ENCODE measurements at regions not wholly inside any gene's neighbourhood (a gene's known extent, or its start where the extent isn't known, plus 50 kb on each side); places are given as distances from the start of the nearest gene placed in this dataset.

DNA sequence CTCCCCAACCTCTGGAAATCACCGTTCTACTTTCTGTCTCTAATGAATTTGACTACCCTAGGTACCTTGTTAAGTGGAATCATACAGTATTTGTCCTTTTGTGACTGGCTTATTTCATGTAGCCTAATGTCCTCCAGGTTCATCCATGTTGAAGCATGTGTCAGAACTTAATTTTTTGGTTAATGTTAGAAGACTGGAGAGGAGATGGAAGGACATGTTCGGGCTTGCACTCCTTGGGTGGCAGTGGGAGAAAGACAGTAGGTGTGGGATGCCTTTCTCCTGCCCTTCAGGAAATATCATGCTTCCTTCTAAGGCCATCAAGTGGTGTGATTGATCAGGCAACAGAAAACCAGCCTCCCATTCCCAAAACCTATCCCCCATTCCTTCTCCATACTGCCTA lies 61.1 kb upstream of the RNF144B start:
- in situ Hi-C loops (cut with MboI; ENCODE audit: low pct_ligation_motif_present in 1 of 4, low pct_unique_long_range_greater_than_20kb in 1 of 4, low sequenced_read_pairs in 3 of 4) (loop anchor here in 2 of 4 donors (5.0 to 10.0 kb wide), 2 partner anchors 171 to 179 kb away; no protein-coding TSS in a partner anchor), intact Hi-C loops (cut with DNase I; ENCODE audit: low total_unique reads) (no loop called here)
- Histone ChIP-seq H3K27ac (no peak overlapping the region), H3K36me3 (no peaks in the 10 kb centered on the region), H3K27me3 (no peaks in the 10 kb centered on the region), H3K4me3 (no peak overlapping the region), H3K4me1 (peaks cover 0 to 12% (median 0%) of the 10 kb centered on the region in 4 donors), H3K9me3 (no peaks in the 10 kb centered on the region)
- TF ChIP-seq POLR2A (IDR thresholded peaks at IDR 0.05) (no peak), POLR2AphosphoS5 (IDR thresholded peaks at IDR 0.05) (no peak), EP300 (IDR thresholded peaks at IDR 0.05; ENCODE audit: low read depth) (no peak)
- TF ChIP-seq, protein P1, sequence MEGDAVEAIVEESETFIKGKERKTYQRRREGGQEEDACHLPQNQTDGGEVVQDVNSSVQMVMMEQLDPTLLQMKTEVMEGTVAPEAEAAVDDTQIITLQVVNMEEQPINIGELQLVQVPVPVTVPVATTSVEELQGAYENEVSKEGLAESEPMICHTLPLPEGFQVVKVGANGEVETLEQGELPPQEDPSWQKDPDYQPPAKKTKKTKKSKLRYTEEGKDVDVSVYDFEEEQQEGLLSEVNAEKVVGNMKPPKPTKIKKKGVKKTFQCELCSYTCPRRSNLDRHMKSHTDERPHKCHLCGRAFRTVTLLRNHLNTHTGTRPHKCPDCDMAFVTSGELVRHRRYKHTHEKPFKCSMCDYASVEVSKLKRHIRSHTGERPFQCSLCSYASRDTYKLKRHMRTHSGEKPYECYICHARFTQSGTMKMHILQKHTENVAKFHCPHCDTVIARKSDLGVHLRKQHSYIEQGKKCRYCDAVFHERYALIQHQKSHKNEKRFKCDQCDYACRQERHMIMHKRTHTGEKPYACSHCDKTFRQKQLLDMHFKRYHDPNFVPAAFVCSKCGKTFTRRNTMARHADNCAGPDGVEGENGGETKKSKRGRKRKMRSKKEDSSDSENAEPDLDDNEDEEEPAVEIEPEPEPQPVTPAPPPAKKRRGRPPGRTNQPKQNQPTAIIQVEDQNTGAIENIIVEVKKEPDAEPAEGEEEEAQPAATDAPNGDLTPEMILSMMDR (IDR thresholded peaks at IDR 0.05): no peak
- WGBS, 2 donors (ENCODE audit: low coverage in 1 of 2): 72 to 100% methylated on average over 1 to 2 of the region's 2 CpGs
- no peak for DNase-seq

DNA sequence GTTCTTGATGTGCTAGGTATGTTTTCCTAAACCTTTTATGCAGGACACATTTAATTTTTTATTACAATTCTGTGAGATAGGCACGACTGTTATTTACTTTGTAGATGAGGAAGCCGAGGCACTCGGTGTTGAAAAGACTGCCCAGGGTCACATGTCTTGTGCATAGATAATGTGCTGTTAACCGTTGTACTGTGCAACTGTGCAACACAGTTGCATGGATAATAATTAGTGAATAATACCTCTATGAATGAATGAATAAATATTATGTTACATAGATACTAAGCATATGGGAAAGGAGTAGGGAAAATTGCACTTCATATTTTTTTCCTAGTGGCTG lies 60.3 kb upstream of the DEK start:
- Histone ChIP-seq H3K27me3 (no peaks in the 10 kb centered on the region), H3K36me3 (no peaks in the 10 kb centered on the region), H3K9me3 (no peaks in the 10 kb centered on the region), H3K27ac (no peak overlapping the region), H3K4me1 (peaks cover 0 to 9% (median 0%) of the 10 kb centered on the region in 4 donors), H3K4me3 (no peak overlapping the region)
- no peak for DNase-seq
- no peak for TF ChIP-seq POLR2A (IDR thresholded peaks at IDR 0.05)
- no peak for TF ChIP-seq EP300 (IDR thresholded peaks at IDR 0.05; ENCODE audit: low read depth)
- no peak for TF ChIP-seq POLR2AphosphoS5 (IDR thresholded peaks at IDR 0.05)
- TF ChIP-seq, protein P1 (IDR thresholded peaks at IDR 0.05): no peak
- intact Hi-C loops (cut with DNase I; ENCODE audit: low total_unique reads) (loop anchor here (1.0 kb wide), 1 partner anchor 180 kb away; no protein-coding TSS in a partner anchor), in situ Hi-C loops (cut with MboI; ENCODE audit: low pct_ligation_motif_present in 1 of 4, low pct_unique_long_range_greater_than_20kb in 1 of 4, low sequenced_read_pairs in 3 of 4) (loop anchor here in 3 of 4 donors (5.0 to 10.0 kb wide), 3 partner anchors 173 to 183 kb away; no protein-coding TSS in a partner anchor)
- 25 to 27% methylated on average over 4 of the region's 4 CpGs for WGBS, 2 donors (ENCODE audit: low coverage in 1 of 2)

DNA sequence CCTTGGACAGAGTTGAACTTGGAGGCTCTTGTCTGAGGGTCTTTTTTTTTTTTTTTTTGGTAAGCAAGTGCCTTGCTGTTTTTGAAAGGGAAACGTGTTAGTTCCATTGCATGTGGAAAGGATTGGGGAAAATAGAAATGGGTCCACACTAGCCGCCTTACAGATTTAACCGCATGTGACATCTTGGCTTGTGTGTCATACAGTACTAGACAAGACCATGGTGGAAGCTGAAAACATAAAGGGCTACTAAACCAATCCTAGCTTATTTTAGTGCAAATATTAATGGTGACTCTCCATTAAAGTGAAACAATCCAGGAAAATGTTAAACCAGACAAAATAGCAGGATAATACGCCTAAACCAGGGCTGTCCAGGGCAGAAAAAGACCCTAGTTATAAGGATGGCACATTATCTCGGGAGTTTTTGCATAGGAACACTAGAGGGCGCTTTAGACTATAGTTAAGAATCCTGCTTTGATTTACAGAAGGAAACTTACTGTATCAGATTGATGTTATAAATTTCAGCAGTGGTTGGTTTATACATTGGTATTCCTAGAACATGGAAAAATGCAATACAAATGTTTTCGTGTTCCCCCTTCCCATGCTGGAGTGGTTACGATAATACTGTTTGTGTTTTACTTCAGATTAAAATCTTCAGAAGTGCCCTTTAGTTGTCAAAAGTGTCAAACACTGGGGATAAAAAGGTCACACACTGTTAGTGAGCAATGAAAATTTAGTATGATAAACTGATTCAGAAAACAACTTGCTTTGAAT lies 59.8 kb upstream of the DEK start:
- Histone ChIP-seq H3K4me3 (no peak overlapping the region), H3K9me3 (no peaks in the 10 kb centered on the region), H3K27ac (no peak overlapping the region), H3K36me3 (no peaks in the 10 kb centered on the region), H3K27me3 (no peaks in the 10 kb centered on the region), H3K4me1 (peaks cover 0 to 9% (median 0%) of the 10 kb centered on the region in 4 donors)
- in situ Hi-C loops (cut with MboI; ENCODE audit: low pct_ligation_motif_present in 1 of 4, low pct_unique_long_range_greater_than_20kb in 1 of 4, low sequenced_read_pairs in 3 of 4) (loop anchor here in 2 of 4 donors (5.0 to 10.0 kb wide), 2 partner anchors 181 to 183 kb away; no protein-coding TSS in a partner anchor), intact Hi-C loops (cut with DNase I; ENCODE audit: low total_unique reads) (loop anchor here (1.0 kb wide), 1 partner anchor 180 kb away; no protein-coding TSS in a partner anchor)
- TF ChIP-seq, protein P1 (IDR thresholded peaks at IDR 0.05): peak; percentile 71 to 77 (median 73)
- TF ChIP-seq POLR2AphosphoS5 (IDR thresholded peaks at IDR 0.05) (no peak), EP300 (IDR thresholded peaks at IDR 0.05; ENCODE audit: low read depth) (no peak)
- no peak for DNase-seq
- 31 to 33% methylated on average over 8 of the region's 8 CpGs for WGBS, 2 donors (ENCODE audit: low coverage in 1 of 2)

DNA sequence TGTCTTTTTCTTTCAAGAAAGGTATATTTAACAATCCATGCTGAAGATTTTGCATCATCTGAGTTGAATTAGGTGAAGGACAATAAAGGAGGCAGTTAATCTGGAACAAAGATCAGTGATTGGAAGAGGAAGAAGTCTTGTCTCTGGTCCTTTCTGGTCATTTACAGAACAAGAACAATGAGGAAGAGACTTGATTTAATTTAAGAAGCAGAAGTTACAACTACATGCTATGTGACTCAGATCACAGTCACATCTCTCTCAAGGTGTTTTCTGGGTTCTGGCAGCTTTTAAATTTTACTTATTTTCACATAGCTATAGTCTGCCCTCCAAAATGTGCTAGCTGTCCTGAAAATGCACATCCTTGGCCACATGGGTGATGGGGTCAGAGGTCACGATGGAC lies 53.5 kb upstream of the DEK start:
- Histone ChIP-seq H3K4me1 (no peaks in the 10 kb centered on the region), H3K27ac (no peak overlapping the region), H3K36me3 (no peaks in the 10 kb centered on the region), H3K4me3 (no peak overlapping the region), H3K27me3 (no peaks in the 10 kb centered on the region), H3K9me3 (no peaks in the 10 kb centered on the region)
- intact Hi-C loops (cut with DNase I; ENCODE audit: low total_unique reads) (no loop called here), in situ Hi-C loops (cut with MboI; ENCODE audit: low pct_ligation_motif_present in 1 of 4, low pct_unique_long_range_greater_than_20kb in 1 of 4, low sequenced_read_pairs in 3 of 4) (no loop called here)
- TF ChIP-seq POLR2A (IDR thresholded peaks at IDR 0.05): no peak
- TF ChIP-seq, protein P1 (IDR thresholded peaks at IDR 0.05): no peak
- no peak for TF ChIP-seq POLR2AphosphoS5 (IDR thresholded peaks at IDR 0.05)
- TF ChIP-seq EP300 (IDR thresholded peaks at IDR 0.05; ENCODE audit: low read depth): no peak
- no peak for DNase-seq
- 0% methylated on average over 1 of the region's 1 CpG for WGBS, 2 donors (ENCODE audit: low coverage in 1 of 2)

Measured in transverse colon (tissue), 4 donors.